Testis (tissue), 2 donors: ENCODE measurements at regions not wholly inside any gene's neighbourhood (a gene's known extent, or its start where the extent isn't known, plus 50 kb on each side); places are given as distances from the start of the nearest gene placed in this dataset.

Experiments used
- CTCF ChIP-seq, 3 experiments: fragments of 450-650 bp in 2 of 3; fragments of 200-600 bp in 1 of 3; sonication (generic) in 1 of 3; IDR thresholded peaks; one replicate each; pipeline ENCODE4 v1.5.1; 2016 to 2019; ENCODE audit warnings: antibody characterized with exemption in 3 of 3, mild to moderate bottlenecking in 2 of 3, moderate library complexity in 1 of 3
- POLR2A ChIP-seq: fragments of 450-650 bp; IDR thresholded peaks from one replicate; pipeline ENCODE4 v1.6.1; 2017; ENCODE audit warnings: antibody characterized with exemption, mild to moderate bottlenecking, moderate library complexity

- TF ChIP-seq CTCF (IDR thresholded peaks at IDR 0.05), result no peak
- no peak for TF ChIP-seq POLR2A
Measured at GRCh38 chr13:19058566-19058965, 123.1 kb downstream of the TUBA3C start.
